Tibial nerve (tissue), 4 donors: ENCODE measurements at regions not wholly inside any gene's neighbourhood (a gene's known extent, or its start where the extent isn't known, plus 50 kb on each side); places are given as distances from the start of the nearest gene placed in this dataset.

ENCODE experiments used
- DNase-seq, 2 donors: peaks; one replicate each; pipeline ENCODE4 v3.0.0-alpha.2; 2019; ENCODE audit warnings: low spot score in 2 of 2
- H3K27ac ChIP-seq, 4 donors: fragments of 200-600 bp; sonication (generic) in 3 of 4; one replicate each; pipeline ENCODE4 v1.5.1; 2017 to 2019; ENCODE audit warnings: mild to moderate bottlenecking in 1 of 4
- H3K27me3 ChIP-seq, 2 donors: fragments of 200-600 bp; sonication (generic) in 1 of 2; one replicate each; pipeline versions ENCODE4 v1.5.1 to v1.6.0; 2017 to 2019
- H3K36me3 ChIP-seq, 3 donors: fragments of 200-600 bp; sonication (generic); one replicate each; pipeline ENCODE4 v1.5.1; 2018 to 2019
- H3K4me1 ChIP-seq, 4 donors: fragments of 200-600 bp; sonication (generic) in 3 of 4; one replicate each; pipeline ENCODE4 v1.5.1; 2017 to 2019
- H3K4me3 ChIP-seq, 4 donors: fragments of 200-600 bp; sonication (generic) in 3 of 4; one replicate each; pipeline ENCODE4 v1.5.1; 2017 to 2019; ENCODE audit warnings: mild to moderate bottlenecking in 1 of 4, moderate library complexity in 1 of 4
- H3K9me3 ChIP-seq, 4 donors: fragments of 200-600 bp; sonication (generic) in 3 of 4; one replicate each; pipeline ENCODE4 v1.5.1; 2017 to 2019
- CTCF ChIP-seq, 5 experiments: fragments of 200-600 bp in 3 of 5; fragments of 450-650 bp in 2 of 5; sonication (generic) in 3 of 5; IDR thresholded peaks; one replicate each; pipeline ENCODE4 v1.5.1; 2016 to 2019; ENCODE audit warnings: antibody characterized with exemption in 5 of 5, mild to moderate bottlenecking in 3 of 5, moderate library complexity in 2 of 5
- EP300 ChIP-seq, 2 donors: sonication (generic); formaldehyde crosslinking; IDR thresholded peaks; one replicate each; pipeline ENCODE4 v1.6.1; 2017; ENCODE audit warnings: antibody characterized with exemption in 2 of 2, mild to moderate bottlenecking in 1 of 2
- POLR2A ChIP-seq, 2 donors: fragments of 450-650 bp; IDR thresholded peaks; one replicate each; pipeline ENCODE4 v1.6.1; 2017; ENCODE audit warnings: antibody characterized with exemption in 2 of 2, mild to moderate bottlenecking in 2 of 2, moderate library complexity in 2 of 2
- WGBS, 2 donors: methylation state at CpG; one replicate each; pipeline ENCODE4 v1.1.5; 2018; 5-methylcytosine and 5-hydroxymethylcytosine counted together

GRCh38 chr9:86818636-86819035 is 128.7 kb downstream of the GAS1 start:
- Histone ChIP-seq H3K36me3 (no peaks in the 10 kb centered on the region), H3K4me3 (no peak overlapping the region), H3K9me3 (peaks cover 0 to 10% (median 0%) of the 10 kb centered on the region in 4 donors), H3K27ac (no peak overlapping the region), H3K4me1 (peaks cover 0 to 4% (median 0%) of the 10 kb centered on the region in 4 donors), H3K27me3 (no peaks in the 10 kb centered on the region)
- WGBS, 2 donors: 94 to 95% methylated on average over 6 of the region's 6 CpGs
- DNase-seq: no peak
- TF ChIP-seq EP300 (IDR thresholded peaks at IDR 0.05) (no peak), POLR2A (IDR thresholded peaks at IDR 0.05) (no peak), CTCF (IDR thresholded peaks at IDR 0.05) (no peak)

- Histone ChIP-seq H3K36me3 (no peaks in the 10 kb centered on the region), H3K9me3 (peaks cover 0 to 10% (median 0%) of the 10 kb centered on the region in 4 donors), H3K27me3 (no peaks in the 10 kb centered on the region), H3K4me3 (no peak overlapping the region), H3K4me1 (no peaks in the 10 kb centered on the region), H3K27ac (no peak overlapping the region)
- TF ChIP-seq POLR2A (IDR thresholded peaks at IDR 0.05) (no peak), EP300 (IDR thresholded peaks at IDR 0.05) (no peak), CTCF (IDR thresholded peaks at IDR 0.05) (no peak)
- no peak for DNase-seq
- WGBS, 2 donors: 94 to 96% methylated on average over 5 of the region's 5 CpGs
Measured at GRCh38 chr9:86816868-86817267, 130.4 kb downstream of the GAS1 start.

- Histone ChIP-seq H3K4me3 (no peak overlapping the region), H3K4me1 (no peaks in the 10 kb centered on the region), H3K36me3 (no peaks in the 10 kb centered on the region), H3K27me3 (no peaks in the 10 kb centered on the region), H3K27ac (no peak overlapping the region), H3K9me3 (peaks cover 0 to 10% (median 0%) of the 10 kb centered on the region in 4 donors)
- DNase-seq: no peak
- 84 to 86% methylated on average over 2 of the region's 2 CpGs for WGBS, 2 donors
- TF ChIP-seq POLR2A (IDR thresholded peaks at IDR 0.05) (no peak), EP300 (IDR thresholded peaks at IDR 0.05) (no peak), CTCF (IDR thresholded peaks at IDR 0.05) (no peak)
Measured at GRCh38 chr9:86816366-86816765, 130.9 kb downstream of the GAS1 start.

GRCh38 chr9:86812616-86813015 is 134.7 kb downstream of the GAS1 start:
- Histone ChIP-seq H3K36me3 (no peaks in the 10 kb centered on the region), H3K4me3 (no peak overlapping the region), H3K4me1 (peaks cover 0 to 7% (median 2%) of the 10 kb centered on the region in 4 donors), H3K9me3 (no peaks in the 10 kb centered on the region), H3K27me3 (no peaks in the 10 kb centered on the region), H3K27ac (no peak overlapping the region)
- no peak for TF ChIP-seq EP300 (IDR thresholded peaks at IDR 0.05)
- no peak for TF ChIP-seq POLR2A (IDR thresholded peaks at IDR 0.05)
- no peak for TF ChIP-seq CTCF (IDR thresholded peaks at IDR 0.05)
- DNase-seq: no peak
- WGBS, 2 donors: 88 to 92% methylated on average over 3 of the region's 3 CpGs

- Histone ChIP-seq H3K9me3 (no peaks in the 10 kb centered on the region), H3K4me3 (no peak overlapping the region), H3K27ac (no peak overlapping the region), H3K36me3 (no peaks in the 10 kb centered on the region), H3K27me3 (no peaks in the 10 kb centered on the region), H3K4me1 (peaks cover 0 to 14% (median 3%) of the 10 kb centered on the region in 4 donors)
- no peak for TF ChIP-seq EP300 (IDR thresholded peaks at IDR 0.05)
- TF ChIP-seq POLR2A (IDR thresholded peaks at IDR 0.05): no peak
- TF ChIP-seq CTCF (IDR thresholded peaks at IDR 0.05): no peak
- 65 to 72% methylated on average over 9 of the region's 9 CpGs for WGBS, 2 donors
- DNase-seq: no peak
Measured at GRCh38 chr9:86809759-86810367, 137.4 kb downstream of the GAS1 start.
